HG02623 (cell line): ENCODE measurements at regions not wholly inside any gene's neighbourhood (a gene's known extent, or its start where the extent isn't known, plus 50 kb on each side); places are given as distances from the start of the nearest gene placed in this dataset.
"Not testable (repeated sequence)": the region's sequence is repeated elsewhere in the genome, so short reads cannot be mapped to it uniquely, and the experiment has no call there.

Source experiments
- ATAC-seq: cut with Tn5 transposase; IDR thresholded peaks from one replicate; pipeline ENCODE4 v1.9.1; 2021; ENCODE audit warnings: moderate library complexity; ENCODE audit not compliant: unreplicated experiment

GRCh38 chr11:28938091-28938490, 829.9 kb downstream of the METTL15 start:
- ATAC-seq = no peak

- no peak for ATAC-seq
Measured at GRCh38 chr11:28932940-28933339, 824.8 kb downstream of the METTL15 start.

GRCh38 chr11:28924004-28924403, 815.8 kb downstream of the METTL15 start:
- ATAC-seq = no peak

GRCh38 chr11:28922386-28922981, 814.3 kb downstream of the METTL15 start:
- ATAC-seq = no peak

GRCh38 chr11:28919194-28919593, 811.0 kb downstream of the METTL15 start:
- ATAC-seq = no peak

- ATAC-seq = no peak
Measured at GRCh38 chr11:28913883-28914282, 805.7 kb downstream of the METTL15 start.

GRCh38 chr11:28911829-28912228, 803.6 kb downstream of the METTL15 start:
- ATAC-seq = no peak

- ATAC-seq = no peak
Measured at GRCh38 chr11:28910926-28911325, 802.7 kb downstream of the METTL15 start.

GRCh38 chr11:28903716-28904115, 795.5 kb downstream of the METTL15 start:
- no peak for ATAC-seq

- no peak for ATAC-seq
Measured at GRCh38 chr11:28900427-28900826, 792.2 kb downstream of the METTL15 start.

- no peak for ATAC-seq
Measured at GRCh38 chr11:28899706-28900105, 791.5 kb downstream of the METTL15 start.

GRCh38 chr11:28890601-28891040, 782.4 kb downstream of the METTL15 start:
- not testable (repeated sequence) for ATAC-seq

- ATAC-seq = no peak
Measured at GRCh38 chr11:28887681-28888080, 779.5 kb downstream of the METTL15 start.

- no peak for ATAC-seq
Measured at GRCh38 chr11:28879869-28880268, 771.7 kb downstream of the METTL15 start.

GRCh38 chr11:28878025-28878424, 769.8 kb downstream of the METTL15 start:
- no peak for ATAC-seq

- ATAC-seq = no peak
Measured at GRCh38 chr11:28877340-28877739, 769.2 kb downstream of the METTL15 start.

GRCh38 chr11:28874706-28875105, 766.5 kb downstream of the METTL15 start:
- ATAC-seq = no peak

- no peak for ATAC-seq
Measured at GRCh38 chr11:28871090-28871489, 762.9 kb downstream of the METTL15 start.

- ATAC-seq = no peak
Measured at GRCh38 chr11:28863422-28863821, 755.2 kb downstream of the METTL15 start.

GRCh38 chr11:28860893-28861292, 752.7 kb downstream of the METTL15 start:
- no peak for ATAC-seq

- no peak for ATAC-seq
Measured at GRCh38 chr11:28858076-28858475, 749.9 kb downstream of the METTL15 start.

GRCh38 chr11:28849053-28849452, 740.9 kb downstream of the METTL15 start:
- ATAC-seq = no peak

GRCh38 chr11:28842716-28843115, 734.5 kb downstream of the METTL15 start:
- no peak for ATAC-seq
